ENCODE measurements at regions not wholly inside any gene's neighbourhood (a gene's known extent, or its start where the extent isn't known, plus 50 kb on each side); places are given as distances from the start of the nearest gene placed in this dataset.
"Not testable (repeated sequence)": the region's sequence is repeated elsewhere in the genome, so short reads cannot be mapped to it uniquely, and the experiment has no call there.

DNA sequence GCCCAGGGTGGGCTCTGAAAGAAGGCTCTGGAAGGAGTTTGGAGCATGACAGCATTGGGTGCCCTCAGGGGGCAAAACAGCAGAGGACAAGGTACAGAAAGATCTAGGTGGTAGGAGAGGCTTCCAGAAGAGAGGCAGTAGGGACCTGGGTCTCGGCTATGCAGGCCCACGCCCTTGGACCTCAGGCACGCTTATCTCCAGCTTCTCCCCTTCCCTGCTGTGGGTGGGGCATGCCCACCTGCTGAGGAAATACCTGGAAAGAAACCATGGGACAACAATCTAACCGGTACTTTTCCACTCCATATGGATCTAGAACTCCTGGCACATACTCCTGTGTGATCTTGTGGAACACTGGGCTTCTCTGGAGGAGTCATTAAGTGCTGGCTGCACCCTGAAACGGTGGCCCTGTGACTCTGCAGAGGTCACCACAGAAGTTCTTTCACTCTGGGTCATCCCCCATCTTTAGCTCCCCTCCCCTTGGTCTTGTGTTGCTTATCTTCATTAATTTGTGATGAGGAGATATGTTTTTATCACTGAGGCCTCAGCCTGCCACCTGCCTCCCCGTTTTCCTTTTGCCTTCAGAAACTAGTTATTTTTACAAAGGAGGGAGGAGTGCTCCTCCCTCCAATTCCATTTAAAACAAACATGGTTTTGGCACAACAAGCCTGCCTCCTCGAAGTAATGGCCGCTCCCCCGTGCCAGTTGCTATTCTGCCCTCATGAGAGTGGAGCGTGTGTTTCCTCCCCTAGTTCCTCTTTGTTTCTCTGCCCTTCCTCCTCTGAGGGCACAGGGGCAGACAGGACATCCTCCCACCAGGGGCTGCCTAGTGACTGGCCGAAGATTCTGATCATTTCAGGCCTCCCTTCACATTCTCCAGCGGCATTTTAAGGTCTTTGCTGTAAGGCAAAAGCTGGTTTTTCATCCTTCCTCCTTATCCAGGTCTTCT lies 78.0 kb upstream of the ATP5PO start:
- no peak for DNase-seq

DNA sequence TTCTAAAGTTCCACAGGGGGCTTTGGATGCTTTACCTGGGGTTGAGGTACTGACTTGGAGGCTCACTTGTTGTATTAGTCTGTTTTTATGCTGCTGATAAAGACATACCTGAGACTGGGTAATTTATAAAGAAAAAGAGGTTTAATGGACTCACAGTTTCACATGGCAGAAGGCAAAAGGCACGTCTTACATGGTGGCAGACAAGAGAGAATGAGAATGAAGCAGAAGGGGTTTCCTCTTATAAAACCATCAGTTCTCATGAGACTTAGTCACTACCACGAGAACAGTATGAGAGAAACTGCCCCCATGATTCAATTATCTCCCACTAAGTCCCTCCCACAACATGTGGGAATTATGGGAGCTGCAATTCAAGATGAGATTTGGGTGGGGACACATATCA lies 76.8 kb upstream of the ATP5PO start:
- not testable (repeated sequence) for DNase-seq

DNA sequence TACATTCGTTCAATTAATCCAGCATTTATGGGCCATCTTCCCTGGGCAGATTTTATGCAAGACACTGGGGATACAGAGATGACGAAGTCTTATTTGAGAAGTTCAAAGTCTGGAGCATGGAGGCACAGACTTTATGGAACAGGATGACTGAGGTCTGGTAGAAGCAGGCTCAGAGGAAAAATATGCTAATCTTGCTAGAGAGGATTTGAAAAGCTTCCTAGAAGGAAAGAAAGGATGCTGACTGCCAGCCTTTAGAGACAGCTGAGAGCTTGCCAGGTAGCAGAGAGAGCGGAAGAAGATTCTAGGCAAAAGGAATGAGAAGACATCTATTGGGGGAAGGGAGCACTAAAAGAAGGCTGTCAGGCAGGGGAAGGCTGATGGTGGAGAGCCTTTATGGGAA lies 75.5 kb upstream of the ATP5PO start:
- DNase-seq: no peak

DNA sequence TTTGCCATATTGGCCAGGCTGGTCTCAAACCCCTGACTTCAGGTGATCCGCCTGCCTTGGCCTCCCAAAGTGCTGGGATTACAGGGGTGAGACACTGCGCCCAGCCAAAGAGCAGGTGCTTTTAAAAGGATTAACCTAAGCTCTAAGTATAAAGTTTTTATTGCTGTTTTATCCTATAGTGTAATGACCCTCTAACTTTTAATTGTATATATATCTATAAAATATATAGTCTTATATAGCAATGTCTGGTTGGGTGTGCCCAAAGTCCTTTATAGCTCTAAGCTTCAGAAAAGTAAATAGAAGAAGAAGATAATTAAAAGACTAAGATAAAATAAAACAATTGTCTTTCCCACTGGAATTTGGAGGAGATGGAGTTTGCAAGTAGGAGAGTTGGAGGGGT lies 73.8 kb upstream of the ATP5PO start:
- no peak for DNase-seq

DNA sequence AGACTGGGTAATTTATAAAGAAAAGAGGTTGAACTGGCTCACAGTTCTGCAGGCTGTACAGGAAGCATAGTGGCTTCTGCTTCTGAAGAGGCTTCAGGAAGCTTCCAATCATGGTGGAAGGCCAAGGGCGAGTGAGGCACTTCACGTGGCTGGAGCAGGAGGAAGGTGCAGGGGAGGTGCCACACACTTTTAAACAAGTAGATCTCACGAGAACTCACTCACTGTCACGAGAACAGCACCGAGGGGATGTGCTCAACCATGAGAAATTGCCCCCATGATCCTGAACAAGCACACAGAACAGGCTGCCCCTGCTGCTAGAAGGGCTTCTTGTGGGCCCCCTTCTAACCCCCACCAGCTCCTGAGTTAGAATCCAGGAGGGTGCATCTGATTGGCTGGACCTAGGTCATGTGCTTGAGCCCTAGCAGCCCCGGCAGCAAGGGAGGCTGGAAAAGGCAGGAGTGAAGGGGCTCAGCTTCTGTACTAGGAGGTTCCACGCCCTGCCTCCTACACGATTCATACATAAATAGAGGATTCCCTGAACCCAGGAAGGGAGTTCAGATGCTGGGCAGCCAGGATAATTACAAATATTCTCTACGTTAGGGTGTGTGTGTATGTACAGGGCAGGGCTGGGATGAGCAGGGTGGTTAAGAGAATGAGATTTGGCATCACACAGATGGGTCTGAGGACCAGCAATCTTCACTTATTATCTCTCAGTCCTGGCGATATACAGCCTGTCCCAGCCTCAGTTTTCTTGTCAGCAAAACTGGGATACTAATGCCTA lies 72.8 kb upstream of the ATP5PO start:
- DNase-seq: no peak

DNA sequence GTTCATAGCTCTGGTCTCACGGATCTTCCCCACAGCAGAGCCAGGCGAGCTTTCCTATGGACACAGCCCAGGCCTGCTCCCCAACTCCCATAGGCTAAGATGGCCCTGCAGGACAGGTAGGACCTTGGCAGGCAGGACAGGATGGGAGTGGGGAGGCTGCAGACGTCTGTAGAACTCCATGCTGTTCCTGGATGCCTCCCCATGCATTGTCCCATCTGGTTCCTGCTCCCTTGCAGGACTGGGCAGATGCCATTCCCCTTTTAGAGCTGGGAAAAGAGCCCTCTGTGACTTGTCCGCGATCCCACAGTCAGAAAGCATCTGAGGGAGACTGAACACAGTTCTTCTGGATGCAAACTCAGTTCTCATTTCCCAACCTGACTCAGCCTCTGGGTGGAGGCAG lies 71.9 kb upstream of the ATP5PO start:
- no peak for DNase-seq

DNA sequence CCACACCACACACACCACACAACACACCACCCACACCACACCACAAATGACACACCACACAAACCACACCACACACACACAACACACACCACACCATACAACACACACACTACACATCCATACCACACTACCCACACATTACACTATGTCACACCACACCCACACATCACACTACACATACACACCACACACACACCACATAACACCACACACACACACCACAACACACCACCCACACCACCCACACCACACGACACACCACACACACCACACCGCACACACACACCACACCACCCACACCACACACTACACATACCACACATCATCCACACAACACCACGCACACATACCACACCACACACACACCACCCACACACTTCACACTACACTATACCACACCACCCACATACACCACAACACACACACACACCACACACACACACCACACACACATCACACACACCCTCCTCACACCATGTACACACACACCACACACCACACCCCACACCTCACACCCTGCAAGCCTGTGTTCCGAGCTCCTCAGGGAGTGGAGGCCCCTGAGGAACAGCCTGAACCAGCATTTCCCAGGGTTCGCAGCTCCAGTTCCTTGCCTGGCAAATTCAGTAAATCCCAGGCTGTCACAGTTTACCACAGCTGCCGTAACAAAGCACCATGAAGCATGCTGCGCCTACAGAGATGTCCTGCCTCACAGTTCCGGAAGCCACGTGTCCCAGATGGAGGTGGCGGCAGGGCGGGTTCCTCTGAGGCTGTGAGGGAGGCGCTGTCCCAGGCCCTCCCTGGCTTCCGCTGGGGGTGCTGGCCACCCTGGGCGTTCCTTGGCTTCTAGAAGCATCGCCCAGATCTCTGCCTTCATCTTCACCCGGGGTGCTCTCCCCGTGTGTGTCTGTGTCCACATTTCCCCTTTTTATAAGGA lies 69.8 kb upstream of the ATP5PO start:
- DNase-seq: no peak

DNA sequence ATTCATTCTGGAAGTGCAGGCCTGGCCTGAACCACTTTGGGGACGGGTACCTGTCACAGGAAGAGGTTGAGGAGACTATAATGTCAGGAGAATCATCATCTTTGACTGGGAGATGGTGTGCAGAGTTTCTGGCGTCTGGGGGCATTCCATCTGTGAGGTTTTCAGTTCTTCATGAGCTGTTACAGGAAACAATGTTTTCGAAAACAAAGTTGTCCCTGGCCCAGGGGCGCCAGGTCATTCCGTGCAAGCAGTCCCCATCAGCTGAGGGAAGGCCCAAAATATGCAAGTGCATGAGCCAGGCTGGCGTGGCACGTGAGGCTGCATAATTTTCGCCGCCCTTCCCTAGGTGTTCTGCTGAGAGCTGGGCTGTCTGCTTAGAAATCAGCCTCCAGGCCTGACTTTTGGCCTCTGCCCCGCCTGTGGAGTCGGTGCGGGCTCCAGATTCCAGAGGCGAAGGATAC lies 68.4 kb upstream of the ATP5PO start:
- DNase-seq: no peak

DNA sequence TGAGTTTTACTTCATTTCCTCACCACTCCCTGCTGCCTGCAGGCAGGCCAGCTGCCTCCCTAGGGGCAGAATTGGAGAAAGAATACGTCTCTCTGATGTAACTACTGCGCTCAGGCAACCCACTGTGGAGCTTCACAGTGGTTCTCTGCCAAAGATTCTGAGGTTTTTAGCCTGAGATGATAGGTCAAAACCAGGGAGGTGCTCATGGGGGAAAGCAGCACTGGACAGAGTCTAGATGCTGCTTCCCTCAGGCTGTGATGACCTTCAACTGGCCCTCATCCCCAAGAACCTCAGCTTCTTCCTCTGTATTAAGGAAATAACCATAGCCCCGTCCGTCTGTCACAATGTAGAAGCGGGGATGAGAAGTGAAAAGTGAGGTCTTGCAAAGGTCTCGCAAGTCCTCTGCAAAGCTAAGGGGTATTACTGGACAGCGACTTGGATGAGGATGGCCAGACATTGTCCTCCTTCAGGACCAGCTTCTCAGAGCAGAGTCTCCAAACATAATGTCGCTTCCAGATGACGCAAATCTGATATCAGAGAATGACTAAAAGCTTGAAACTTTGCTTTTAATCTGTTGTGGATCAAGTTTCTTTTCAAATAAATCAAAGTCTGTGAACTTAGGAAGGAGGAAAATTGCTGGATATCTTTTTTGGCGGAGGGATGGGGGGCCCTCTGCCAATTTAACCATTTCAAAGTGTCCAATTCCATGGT lies 65.9 kb upstream of the ATP5PO start:
- DNase-seq: no peak

DNA sequence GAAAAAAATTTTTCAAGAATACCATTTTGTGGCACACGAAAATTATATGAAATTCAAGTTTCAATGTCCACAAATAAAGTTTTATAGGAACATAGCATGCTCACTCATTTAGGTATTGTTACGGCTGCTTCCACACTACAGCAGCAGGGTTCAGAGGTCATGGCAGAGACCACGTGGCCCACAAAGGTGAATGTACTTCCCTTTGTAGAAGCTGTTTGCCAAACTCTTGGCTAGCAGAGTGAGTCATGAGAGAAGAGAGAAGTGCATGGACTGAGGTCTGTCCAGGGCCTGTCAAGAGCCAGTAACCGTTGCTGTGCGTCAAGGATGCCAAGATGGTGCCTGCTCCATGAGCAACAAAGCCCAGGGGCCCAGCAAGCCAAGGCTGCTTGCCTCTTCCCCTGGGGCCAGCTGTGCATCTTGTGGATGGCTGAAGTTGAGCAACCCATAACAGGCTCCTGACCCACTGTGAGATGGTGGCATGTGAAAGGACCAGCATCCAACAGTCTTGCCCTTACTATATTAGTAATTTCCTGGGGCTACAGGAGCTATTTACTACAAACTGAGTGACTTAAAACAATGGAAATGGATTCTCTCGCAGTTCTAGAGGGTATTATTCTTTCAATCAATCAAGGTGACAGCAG lies 64.8 kb upstream of the ATP5PO start:
- peak; percentile 28 for DNase-seq

DNA sequence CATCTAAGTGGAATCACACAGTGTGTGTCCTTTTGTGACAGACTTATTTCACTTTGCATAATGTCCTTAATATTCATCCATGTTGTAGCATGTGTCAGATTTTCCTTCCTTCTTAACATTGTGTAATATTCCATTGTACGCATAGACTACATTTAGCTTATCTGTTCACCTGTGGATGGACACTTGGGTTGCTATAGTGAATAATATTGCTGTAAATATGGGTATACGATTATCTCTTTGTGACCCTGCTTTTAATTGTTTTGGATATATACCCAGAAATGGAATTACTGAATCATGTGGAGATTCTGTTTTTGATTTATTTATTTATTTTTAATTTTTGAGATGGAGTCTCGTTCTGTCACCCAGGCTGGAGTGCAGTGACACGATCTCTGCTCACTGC lies 63.0 kb upstream of the ATP5PO start:
- DNase-seq: no peak

DNA sequence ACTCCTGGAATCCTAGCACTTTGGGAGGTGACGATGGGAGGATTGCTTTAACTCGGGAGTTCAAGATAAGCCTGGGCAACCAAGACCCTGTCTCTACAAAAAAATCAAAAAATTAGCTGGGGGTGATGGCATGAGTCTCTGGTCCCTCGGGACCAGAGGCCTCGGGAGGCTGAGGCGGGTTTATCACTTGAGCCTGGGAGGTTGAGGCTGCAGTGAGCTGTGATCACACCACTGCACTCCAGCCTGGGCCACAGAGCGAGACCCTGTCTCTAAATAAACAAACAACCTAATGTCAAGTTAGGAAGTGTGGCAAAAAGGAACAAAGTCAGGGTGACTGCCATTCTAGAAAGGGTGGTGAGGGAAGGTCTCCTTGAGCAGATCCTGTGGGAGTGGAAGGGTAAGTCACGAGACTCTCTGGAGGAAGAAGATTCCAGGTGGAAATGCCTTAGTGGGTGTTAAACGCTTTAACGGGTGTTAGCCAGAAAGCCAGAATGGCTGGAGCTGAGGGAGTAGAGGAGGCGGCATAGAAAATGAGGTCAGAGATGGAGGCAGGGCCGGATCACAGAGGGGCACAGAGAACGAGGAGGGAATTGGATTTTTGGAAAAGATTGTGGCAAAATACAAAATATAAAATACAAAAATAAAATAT lies 62.2 kb upstream of the ATP5PO start:
- DNase-seq: no peak

DNA sequence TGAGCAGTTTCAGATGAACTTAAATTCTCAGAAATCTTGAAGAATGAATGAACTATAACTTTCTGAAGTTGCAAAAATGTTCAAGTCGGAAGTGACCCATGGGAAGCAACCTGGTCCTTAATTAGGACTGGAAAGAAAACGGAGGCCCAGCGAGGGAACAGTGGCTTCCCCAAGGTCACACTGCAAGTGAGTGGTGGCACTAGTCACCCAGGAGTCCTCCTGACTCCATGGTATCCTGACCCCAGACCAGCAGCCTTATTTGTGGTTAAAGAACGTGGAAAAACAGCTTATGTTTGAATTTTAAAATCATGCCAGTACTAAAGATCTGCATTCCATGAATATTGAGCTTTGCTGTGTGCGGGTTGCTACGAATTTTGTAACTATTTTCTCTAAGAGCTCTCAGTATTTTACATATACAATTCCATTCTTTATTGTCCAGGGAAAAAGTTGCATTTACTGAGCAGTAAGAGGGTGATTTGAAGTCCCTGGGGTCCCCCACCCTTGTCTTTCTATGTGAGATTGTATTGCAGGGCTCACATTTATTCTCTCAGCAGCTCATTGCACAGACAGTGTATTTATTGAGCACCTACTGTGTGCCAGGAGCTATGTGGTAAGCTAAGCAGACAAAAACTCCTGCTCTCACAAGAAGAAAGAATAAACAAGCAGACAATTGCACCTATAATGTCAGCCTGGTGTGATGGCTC lies 61.6 kb upstream of the ATP5PO start:
- DNase-seq: no peak

DNA sequence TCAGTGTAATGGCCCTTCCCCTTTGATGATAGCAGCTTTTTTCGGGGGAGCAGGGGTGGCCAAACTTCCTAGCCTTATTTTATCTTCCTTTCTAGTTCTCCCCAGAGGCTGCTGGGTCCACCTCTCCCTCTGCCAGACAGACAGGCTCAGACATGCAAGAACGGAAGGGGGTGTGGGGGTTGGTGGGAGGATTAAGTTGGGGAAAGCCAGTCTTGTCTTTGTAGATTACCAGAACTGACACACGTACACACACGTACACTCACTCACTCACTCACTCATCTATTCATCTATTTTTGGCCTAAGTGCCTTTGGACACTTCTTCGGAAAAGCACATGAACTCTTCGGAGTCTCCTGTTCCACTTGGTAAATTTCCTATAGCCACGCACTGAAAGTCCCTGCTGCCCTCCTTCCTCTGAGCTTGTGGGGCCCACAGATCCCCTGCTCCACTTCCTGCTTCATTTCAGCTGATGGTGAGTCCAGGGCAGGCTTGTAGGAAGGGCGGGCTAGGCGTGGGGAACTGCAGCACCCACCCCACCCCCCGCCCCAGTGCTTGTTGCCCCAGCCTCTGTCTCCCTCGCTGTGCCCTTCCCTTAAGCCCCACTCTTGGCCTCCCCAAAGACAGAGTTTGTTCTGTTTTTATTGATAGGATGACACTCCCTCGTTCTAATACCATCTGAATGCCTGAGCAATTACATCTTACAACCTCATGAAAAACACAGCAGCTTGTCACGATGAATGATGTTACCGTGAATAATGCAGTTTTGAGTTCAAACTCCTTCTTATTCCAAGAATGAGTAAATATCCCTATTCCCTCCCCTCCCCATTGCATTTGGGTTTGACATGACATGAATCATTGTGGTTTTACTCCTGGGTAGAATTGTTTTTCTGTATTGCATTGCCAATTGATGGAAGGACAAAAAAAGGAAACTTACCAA lies 60.7 kb upstream of the ATP5PO start:
- DNase-seq: peak; percentile 89

DNA sequence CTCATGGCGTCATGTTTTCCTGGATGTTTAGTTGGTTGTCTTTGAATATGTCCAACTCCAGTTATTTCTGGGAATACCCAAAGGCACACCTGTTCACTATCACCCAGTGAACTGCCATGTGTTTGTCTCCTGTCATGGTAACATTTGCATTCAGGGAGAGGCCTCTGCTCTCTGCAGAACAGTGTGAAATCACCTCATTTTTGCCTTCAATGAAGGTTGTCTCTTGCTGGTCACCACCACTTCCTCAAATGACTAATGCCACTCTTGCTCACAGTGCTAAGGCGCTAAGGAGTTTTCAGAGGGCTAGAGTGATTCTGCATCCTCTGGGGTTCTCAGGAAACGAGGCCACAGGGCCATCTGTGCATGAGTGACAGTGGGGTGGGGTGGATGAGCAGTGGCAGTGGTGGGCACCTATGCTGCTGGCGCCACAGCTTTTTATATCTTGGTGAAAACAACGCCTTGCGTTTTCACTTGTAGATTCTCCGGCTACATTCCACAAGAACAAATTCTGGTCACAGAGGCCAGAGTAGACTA lies 60.0 kb upstream of the ATP5PO start:
- DNase-seq: peak; percentile 92

DNA sequence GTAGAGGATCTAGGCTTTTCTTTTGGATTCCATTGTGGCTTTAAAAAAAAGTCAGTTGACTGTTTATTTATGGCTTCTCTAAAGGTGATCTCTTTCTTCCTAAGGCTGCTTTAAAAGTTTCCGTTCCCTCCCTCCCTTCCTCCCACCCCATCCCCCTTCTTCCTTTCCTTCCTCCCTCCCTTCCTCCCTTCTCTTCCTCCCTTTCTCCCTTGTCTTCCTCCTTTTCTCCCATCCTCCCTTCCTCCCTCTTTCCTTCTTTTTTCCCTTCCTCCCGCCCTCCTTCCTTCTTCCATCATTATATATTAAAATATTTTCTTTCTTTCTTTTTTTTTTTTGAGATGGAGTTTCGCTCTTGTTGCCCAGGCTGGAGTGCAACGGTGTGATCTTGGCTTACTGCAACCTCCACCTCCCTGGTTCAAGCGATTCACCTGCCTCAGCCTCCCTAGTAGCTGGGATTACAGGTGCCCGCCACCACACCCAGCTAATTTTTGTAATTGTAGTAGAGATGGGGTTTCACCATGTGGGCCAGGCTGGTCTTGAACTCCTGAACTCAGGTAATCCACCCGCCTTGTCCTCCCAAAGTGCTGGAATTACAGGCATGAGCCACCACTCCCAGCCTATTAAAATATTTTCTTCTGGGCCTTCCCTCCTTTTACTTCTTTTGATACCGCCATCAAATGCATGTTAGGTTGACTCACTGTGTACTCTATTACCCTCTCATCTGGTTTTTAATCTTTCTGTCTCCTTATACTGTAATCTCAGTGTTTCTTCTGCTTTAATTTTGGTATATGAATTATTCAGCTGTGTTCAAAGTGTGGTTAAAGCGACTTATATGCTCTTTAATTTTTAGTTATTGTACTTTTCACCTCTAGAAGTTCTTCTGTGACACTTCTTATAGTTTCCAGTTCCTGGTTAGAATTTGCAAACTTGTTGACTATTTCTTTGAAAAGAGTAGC lies 59.2 kb upstream of the ATP5PO start:
- DNase-seq: peak; percentile 29

DNA sequence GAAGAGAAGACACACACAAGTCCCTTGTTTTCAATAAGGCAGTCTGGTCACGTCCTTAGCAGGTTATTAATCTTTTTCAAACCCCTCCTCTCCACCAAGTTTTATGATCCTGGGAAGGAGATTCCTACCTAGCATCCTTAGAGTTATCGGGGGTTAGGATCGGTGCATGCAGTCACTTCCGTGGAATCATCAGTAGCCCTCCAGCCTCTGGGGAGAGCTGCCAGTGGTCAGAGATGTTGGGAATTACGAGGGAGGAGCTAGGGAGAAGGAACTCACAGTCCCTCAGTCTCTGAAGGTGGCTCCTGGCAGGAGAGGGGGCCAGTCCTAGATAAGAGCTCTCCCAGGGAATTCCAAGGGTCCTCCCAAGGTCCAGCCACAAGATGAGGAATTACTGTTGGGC lies 57.7 kb upstream of the ATP5PO start:
- no peak for DNase-seq

DNA sequence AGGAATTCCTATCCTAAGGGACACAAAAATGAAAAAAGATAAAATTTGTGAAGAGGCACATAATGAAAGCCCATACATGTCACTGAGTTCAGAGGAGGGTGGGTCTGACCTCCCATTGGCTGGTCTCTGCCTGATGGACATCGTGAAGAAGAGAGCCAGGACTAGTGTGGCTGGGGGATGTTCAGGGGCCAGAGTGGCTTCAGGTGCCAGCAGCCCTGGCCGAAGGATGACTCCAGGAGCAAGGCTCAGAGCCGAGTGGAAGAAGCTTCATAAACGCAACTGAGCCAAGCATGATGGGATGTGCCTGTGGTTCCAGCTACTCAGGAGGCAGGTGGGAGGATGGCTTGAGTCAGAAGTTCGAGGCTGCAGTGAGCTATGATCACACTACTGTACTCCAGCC lies 56.9 kb upstream of the ATP5PO start:
- DNase-seq: no peak

Measured in activated CD4-positive, alpha-beta T cell treated with anti-CD3 and anti-CD28 coated beads, Interleukin-2, amount 50 U/mL, for 16 hours (primary cell).